OCI-LY3 (cell line): ENCODE measurements at regions not wholly inside any gene's neighbourhood (a gene's known extent, or its start where the extent isn't known, plus 50 kb on each side); places are given as distances from the start of the nearest gene placed in this dataset.

ENCODE experiments used
- EZH2phosphoT487 ChIP-seq: fragments of 200-600 bp; shearing (Covaris generic); IDR thresholded peaks from 2 replicates; pipeline ENCODE4 v1.6.1; 2018; ENCODE audit warnings: antibody characterized with exemption, mixed run types, low read depth
- TF ChIP-seq, protein P1 (sequence below): fragments of 200-600, 300-600 bp; sonication (generic); IDR thresholded peaks from 2 replicates; pipeline ENCODE4 v1.5.1; 2014; ENCODE audit warnings: antibody characterized with exemption, low read length, low read depth

DNA sequence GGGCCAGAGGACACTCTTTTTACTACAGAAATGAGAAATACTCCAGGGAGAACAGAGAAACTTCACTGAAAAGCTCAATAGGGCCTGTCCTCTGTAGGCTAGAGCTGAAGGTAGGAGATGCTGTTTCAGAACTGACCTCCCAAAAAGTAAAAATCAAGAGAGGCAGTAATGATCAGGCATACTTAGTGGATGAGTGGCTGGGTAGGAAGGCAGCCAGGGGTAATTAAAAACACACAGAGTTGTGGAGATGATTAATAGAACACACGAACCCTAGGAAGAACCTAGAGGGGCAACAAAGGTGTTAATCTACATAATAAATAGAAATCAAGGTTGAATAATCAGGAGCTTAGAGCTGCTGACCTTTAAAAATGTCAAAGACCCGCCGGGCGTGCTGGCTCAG is 582.4 kb upstream of the ADGRL3 start:
- TF ChIP-seq, protein P1, sequence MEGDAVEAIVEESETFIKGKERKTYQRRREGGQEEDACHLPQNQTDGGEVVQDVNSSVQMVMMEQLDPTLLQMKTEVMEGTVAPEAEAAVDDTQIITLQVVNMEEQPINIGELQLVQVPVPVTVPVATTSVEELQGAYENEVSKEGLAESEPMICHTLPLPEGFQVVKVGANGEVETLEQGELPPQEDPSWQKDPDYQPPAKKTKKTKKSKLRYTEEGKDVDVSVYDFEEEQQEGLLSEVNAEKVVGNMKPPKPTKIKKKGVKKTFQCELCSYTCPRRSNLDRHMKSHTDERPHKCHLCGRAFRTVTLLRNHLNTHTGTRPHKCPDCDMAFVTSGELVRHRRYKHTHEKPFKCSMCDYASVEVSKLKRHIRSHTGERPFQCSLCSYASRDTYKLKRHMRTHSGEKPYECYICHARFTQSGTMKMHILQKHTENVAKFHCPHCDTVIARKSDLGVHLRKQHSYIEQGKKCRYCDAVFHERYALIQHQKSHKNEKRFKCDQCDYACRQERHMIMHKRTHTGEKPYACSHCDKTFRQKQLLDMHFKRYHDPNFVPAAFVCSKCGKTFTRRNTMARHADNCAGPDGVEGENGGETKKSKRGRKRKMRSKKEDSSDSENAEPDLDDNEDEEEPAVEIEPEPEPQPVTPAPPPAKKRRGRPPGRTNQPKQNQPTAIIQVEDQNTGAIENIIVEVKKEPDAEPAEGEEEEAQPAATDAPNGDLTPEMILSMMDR = no peak
- TF ChIP-seq EZH2phosphoT487 = no peak
